HG02642 (cell line): ENCODE measurements at regions not wholly inside any gene's neighbourhood (a gene's known extent, or its start where the extent isn't known, plus 50 kb on each side); places are given as distances from the start of the nearest gene placed in this dataset.
"Not testable (repeated sequence)": the region's sequence is repeated elsewhere in the genome, so short reads cannot be mapped to it uniquely, and the experiment has no call there.

ENCODE experiments used
- ATAC-seq: cut with Tn5 transposase; IDR thresholded peaks from one replicate; pipeline ENCODE4 v1.9.1; 2021; ENCODE audit warnings: mild to moderate bottlenecking; ENCODE audit not compliant: unreplicated experiment, poor library complexity

DNA sequence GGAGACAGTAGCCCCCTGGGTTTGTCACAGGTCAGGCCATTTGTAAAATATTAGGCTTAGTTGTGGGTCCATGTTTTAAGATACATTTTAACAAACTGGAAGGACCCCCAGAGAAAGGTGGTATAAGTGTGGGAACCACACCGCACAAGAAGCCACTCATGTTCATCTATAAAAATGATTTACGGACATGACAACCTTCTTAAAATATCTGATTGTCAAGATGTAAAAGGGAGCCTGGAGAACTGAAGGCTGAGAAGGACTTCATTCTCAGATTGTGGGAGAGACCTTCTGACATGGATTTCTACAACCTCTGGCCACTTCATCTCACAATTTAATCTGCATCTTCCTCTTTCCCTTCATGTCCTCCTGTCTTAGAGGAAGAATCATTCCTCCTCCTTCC, 102.4 kb downstream of the VCPKMT start:
- no peak for ATAC-seq

- ATAC-seq: no peak
Observed at GRCh38 chr14:50014809-50015430, 101.5 kb downstream of the VCPKMT start.

GRCh38 chr14:50015716-50016115, 100.7 kb downstream of the VCPKMT start:
- ATAC-seq: no peak

GRCh38 chr14:50018201-50018932, 98.0 kb downstream of the VCPKMT start:
- no peak for ATAC-seq

DNA sequence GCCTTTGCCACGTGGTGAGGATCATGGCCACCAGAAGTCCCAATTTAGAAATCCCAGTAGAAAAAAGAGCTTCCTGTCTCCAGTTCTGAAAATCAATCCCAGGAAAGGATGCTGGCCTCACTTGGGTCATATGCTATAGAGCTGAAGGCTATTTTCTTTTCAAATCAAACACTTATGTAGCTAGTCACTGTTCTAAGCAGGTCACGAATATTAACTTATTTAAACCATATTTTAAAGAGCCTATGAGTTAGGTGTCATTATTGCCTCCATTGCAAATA, 97.5 kb downstream of the VCPKMT start:
- ATAC-seq: no peak

GRCh38 chr14:50020184-50020583, 96.2 kb downstream of the VCPKMT start:
- ATAC-seq: no peak

DNA sequence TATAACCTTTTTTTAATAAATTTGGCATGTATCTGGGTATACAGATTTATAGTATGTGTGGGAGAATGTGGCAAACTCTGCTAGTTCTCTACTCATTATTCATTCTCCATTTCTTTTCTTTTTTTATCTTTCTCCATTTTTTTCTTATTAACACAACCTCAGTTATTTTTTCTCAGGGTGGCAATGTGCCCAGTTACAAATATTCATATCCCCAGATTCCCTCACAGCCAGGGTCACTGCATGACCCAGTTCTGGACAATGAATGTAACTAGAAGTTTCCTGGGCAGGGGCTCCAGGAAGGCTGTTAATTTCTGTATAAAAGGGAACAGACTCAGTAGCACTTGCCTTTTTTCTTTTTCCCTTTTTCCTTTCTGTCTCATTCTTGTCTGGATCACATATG, 95.6 kb downstream of the VCPKMT start:
- no peak for ATAC-seq

DNA sequence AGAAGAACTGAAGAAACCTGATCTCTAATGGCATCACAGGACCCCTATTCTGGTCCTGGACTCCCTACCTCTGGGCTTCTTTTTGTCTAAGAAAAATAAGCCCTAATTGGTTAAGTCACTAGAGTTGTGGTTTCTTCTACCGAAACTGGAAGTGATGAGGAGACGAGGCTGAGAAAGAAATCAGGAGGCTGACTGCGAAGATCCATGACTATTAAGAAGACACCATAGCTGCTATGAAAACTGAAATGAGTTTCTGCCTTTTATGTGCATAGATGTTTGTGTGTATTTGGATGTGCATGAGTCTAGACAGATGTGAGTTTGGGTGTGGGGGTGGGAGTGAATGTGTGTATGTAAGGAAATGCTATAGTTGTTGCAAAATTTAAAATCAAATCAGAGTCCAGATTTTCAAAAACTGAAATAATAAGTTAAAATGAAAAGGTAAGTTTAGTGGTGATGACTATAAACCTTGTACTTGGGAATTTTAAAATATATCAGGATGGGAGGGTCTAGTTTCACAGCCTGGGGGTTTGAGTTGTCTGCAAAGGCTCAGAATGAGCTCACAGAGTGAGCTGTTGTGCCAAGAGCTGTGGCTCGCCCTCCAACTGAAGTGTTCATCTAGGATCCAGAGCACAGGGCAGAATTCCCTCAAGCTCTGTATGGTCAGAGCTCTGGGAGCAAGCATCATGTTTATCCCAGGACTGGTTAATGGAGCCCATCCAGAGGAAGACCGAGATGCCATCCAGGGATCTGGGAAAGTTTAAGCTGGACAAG, 94.9 kb downstream of the VCPKMT start:
- no peak for ATAC-seq

DNA sequence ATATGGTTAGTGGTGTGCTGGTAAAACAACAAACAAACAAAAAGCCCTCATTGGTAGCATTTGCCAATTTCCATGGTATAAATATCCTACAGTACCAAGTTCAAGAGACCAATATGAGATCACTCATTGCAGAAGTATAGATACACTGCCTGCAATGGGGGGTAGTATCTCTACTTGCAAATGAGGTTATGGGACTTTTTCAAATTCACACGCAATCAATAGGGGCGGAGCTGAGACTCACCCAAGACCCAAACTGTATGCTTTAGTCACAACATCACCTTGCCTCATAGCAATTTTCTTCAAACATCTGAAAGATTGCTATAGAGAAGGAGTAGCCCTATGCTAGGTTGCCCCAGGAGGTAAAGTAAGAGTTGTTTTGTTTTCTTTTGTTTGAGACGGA, 93.7 kb downstream of the VCPKMT start:
- no peak for ATAC-seq

DNA sequence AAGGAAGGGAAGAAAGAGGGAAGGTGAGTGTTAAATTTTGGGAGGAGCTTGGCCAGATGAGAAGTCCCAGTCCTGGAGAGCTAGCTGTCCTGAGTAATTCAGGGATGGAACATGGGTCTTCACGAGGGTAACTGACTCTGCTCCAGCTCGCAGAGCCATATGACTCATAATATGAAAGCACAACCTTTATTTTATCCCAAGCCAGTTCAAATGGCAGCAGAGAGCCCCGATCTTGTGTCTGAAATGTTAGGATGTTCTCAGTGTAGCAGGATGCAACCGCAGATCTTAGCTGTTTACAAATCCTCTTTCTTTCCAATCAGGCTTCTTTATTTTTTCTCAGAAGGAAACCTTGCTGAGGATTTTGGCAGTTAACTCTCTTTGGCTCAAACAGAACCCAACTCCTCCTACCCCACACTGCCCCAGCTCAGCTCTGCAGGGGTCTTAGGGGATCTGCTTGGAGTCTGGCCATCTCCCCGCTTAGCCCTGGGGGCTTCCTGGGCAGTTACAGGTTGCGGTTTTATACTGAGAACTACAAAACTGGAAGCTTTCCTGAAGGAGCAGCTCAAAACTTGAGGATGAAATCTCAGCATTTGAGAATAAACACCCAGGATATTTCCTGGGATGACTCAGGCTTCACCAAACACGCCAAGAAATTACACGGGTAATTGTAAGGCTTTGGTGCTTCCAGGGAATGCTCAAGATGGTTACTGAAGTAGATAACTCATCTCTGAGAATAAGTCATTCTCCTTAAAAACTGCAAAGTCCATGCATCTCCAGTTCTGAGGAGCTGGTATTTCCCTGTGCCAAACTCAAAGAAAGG, 92.5 kb downstream of the VCPKMT start:
- no peak for ATAC-seq

- no peak for ATAC-seq
Observed at GRCh38 chr14:50025073-50025472, 91.3 kb downstream of the VCPKMT start.

- no peak for ATAC-seq
Observed at GRCh38 chr14:50025776-50026175, 90.6 kb downstream of the VCPKMT start.

- no peak for ATAC-seq
Observed at GRCh38 chr14:50026396-50026795, 90.0 kb downstream of the VCPKMT start.

GRCh38 chr14:50027816-50028215, 88.6 kb downstream of the VCPKMT start:
- no peak for ATAC-seq

GRCh38 chr14:50028458-50028857, 87.9 kb downstream of the VCPKMT start:
- no peak for ATAC-seq

DNA sequence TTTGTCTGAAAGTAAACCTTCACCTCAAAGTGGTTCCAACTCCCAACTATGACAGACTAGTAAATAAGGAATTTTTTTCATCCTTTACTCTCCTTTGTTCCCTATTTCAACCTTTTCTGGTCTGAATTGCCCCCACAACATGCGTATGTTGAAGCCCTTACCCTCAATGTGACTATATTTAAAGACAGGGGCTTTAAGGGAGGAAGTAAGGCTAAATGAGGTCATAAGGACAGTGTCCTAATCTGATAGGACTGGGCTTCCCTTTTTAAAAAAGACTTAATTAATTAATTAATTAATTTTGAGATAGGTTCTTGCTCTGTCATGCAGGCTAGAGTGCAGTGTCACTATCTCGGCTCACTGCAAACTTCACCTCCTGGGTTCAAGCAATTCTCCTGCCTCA, 86.3 kb downstream of the VCPKMT start:
- ATAC-seq: no peak

GRCh38 chr14:50030911-50031310, 85.5 kb downstream of the VCPKMT start:
- not testable (repeated sequence) for ATAC-seq

GRCh38 chr14:50031602-50032313, 84.6 kb downstream of the VCPKMT start:
- no peak for ATAC-seq

- not testable (repeated sequence) for ATAC-seq
Observed at GRCh38 chr14:50032462-50033167, 83.8 kb downstream of the VCPKMT start.

DNA sequence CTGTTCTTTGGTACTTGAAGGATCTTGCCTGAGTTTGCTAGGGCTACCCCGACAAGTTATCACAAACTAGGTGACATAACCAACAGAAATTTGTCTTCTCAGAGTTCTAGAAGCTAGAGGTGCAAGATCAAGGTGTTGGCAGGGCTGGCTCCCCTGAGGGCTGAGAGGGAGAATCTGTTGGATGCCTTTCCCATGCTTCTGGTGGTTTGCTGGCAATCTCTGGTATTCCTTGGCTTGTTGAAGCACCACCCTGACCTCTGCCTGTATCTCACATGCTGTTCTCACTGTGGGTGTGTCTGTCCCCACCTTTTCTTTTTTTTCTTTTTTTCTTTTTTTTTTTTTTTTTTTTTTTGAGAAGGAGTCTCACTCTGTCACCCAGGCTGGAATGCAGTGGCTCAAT, 81.2 kb downstream of the VCPKMT start:
- ATAC-seq: no peak
